Epithelial cell of esophagus (primary cell): ENCODE measurements at regions not wholly inside any gene's neighbourhood (a gene's known extent, or its start where the extent isn't known, plus 50 kb on each side); places are given as distances from the start of the nearest gene placed in this dataset.
A peak's percentile ranks its signal among the peaks of the same experiment; 100 is the strongest.

ENCODE experiments used
- DNase-seq: peaks from one replicate; pipeline ENCODE4 v3.0.0; 2010; ENCODE audit warnings: low read depth
- H3K4me3 ChIP-seq: 2 replicates; pipeline ENCODE4 v1.5.1; 2011; ENCODE audit warnings: mild to moderate bottlenecking, low read length, control low read depth
- CTCF ChIP-seq: IDR thresholded peaks from 2 replicates; pipeline ENCODE4 v1.5.1; 2011; ENCODE audit warnings: low read depth, mild to moderate bottlenecking, low read length, control low read depth, inconsistent platforms; ENCODE audit not compliant: insufficient read depth; ENCODE audit errors: missing control alignments

- no peak overlapping the region for H3K4me3 ChIP-seq
- no peak for TF ChIP-seq CTCF
- DNase-seq: no peak
These were observed 317.2 kb upstream of the FIGN start for GRCh38 chr2:164053021-164053420.

- no peak overlapping the region for H3K4me3 ChIP-seq
- DNase-seq: no peak
- no peak for TF ChIP-seq CTCF
These were observed 316.2 kb upstream of the FIGN start for GRCh38 chr2:164052006-164052405.

GRCh38 chr2:164048729-164049128 lies 312.9 kb upstream of the FIGN start:
- DNase-seq: no peak
- TF ChIP-seq CTCF: no peak
- H3K4me3 ChIP-seq: no peak overlapping the region

GRCh38 chr2:164046040-164046439 lies 310.2 kb upstream of the FIGN start:
- H3K4me3 ChIP-seq: no peak overlapping the region
- no peak for DNase-seq
- TF ChIP-seq CTCF: no peak

- H3K4me3 ChIP-seq: no peak overlapping the region
- peak; percentile 5 for DNase-seq
- no peak for TF ChIP-seq CTCF
These were observed 308.8 kb upstream of the FIGN start for GRCh38 chr2:164044622-164045021.

GRCh38 chr2:164039270-164039669 lies 303.5 kb upstream of the FIGN start:
- H3K4me3 ChIP-seq: no peak overlapping the region
- DNase-seq: no peak
- TF ChIP-seq CTCF: no peak

- no peak for DNase-seq
- TF ChIP-seq CTCF: no peak
- H3K4me3 ChIP-seq: no peak overlapping the region
These were observed 297.2 kb upstream of the FIGN start for GRCh38 chr2:164032995-164033394.
